ENCODE measurements at regions not wholly inside any gene's neighbourhood (a gene's known extent, or its start where the extent isn't known, plus 50 kb on each side); places are given as distances from the start of the nearest gene placed in this dataset.
"Not testable (repeated sequence)": the region's sequence is repeated elsewhere in the genome, so short reads cannot be mapped to it uniquely, and the experiment has no call there.

- no peak overlapping the region for H3K4me2 ChIP-seq (ENCODE audit: low read length)
- ChIA-PET RAD21 (ENCODE audit: low non-redundant PET in 1 of 2, low total read pairs in 2 of 2, uncharacterized antibody in 2 of 2, unreplicated experiment in 2 of 2) (no interaction called here), CTCF (no interaction called here), POLR2A (no interaction called here)
- H3K9me3 ChIP-seq (ENCODE audit: control insufficient read depth in 1 of 2, insufficient read depth in 1 of 2, low read depth in 1 of 2, low read length in 2 of 2) = no peaks in the 10 kb centered on the region; a peak in 1 of 4 replicates
- no peaks in the 10 kb centered on the region for H4K20me1 ChIP-seq (ENCODE audit: insufficient read depth)
- H3K27me3 ChIP-seq (ENCODE audit: insufficient read depth, low read length) = no peaks in the 10 kb centered on the region
- H3K79me2 ChIP-seq (ENCODE audit: insufficient read depth, low read length) = no peaks in the 10 kb centered on the region
- no peak overlapping the region for H2AFZ ChIP-seq (ENCODE audit: low read depth, low read length, poor library complexity, severe bottlenecking)
- H3K9me2 ChIP-seq (ENCODE audit: insufficient read depth) = no peaks in the 10 kb centered on the region
- no peak overlapping the region for H3K27ac ChIP-seq (ENCODE audit: low read depth, low read length)
- intact Hi-C loops (cut with micrococcal nuclease) = no loop called here
- no peaks in the 10 kb centered on the region for H3K4me1 ChIP-seq (ENCODE audit: control insufficient read depth in 1 of 2, insufficient read depth in 2 of 2, low read length in 2 of 2)
- DNase-seq (ENCODE audit: low read depth, low spot score) = no peak
- no peak overlapping the region for H3K9ac ChIP-seq (ENCODE audit: low read length)
- no peak overlapping the region for H3K4me3 ChIP-seq (replicated peaks in 1 of 2; ENCODE audit: low read depth in 1 of 2, low read length in 2 of 2)
- ATAC-seq = no peak
- TF ChIP-seq ZNF274 (IDR thresholded peaks at IDR 0.05; ENCODE audit: low read depth, low read length) (no peak), JUND (IDR thresholded peaks at IDR 0.05) (no peak), TCF7L2 (IDR thresholded peaks at IDR 0.05; ENCODE audit: borderline replicate concordance, extremely low read depth, insufficient read depth, insufficient read length) (no peak), EGR1 (IDR thresholded peaks at IDR 0.05; ENCODE audit: low read depth) (no peak), YY1 (IDR thresholded peaks at IDR 0.05; ENCODE audit: extremely low read depth, insufficient replicate concordance, low read depth, low read length) (no peak), EZH2 (IDR thresholded peaks at IDR 0.05) (no peak), SRF (IDR thresholded peaks at IDR 0.05; ENCODE audit: low read depth) (no peak), FOSL1 (IDR thresholded peaks at IDR 0.05; ENCODE audit: low read depth) (no peak), ATF3 (IDR thresholded peaks at IDR 0.05) (no peak)
- TF ChIP-seq, protein P1, sequence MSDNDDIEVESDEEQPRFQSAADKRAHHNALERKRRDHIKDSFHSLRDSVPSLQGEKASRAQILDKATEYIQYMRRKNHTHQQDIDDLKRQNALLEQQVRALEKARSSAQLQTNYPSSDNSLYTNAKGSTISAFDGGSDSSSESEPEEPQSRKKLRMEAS (IDR thresholded peaks at IDR 0.05) = no peak
- H3K36me3 ChIP-seq (ENCODE audit: control insufficient read depth in 1 of 2, insufficient read depth in 2 of 2, low read length in 2 of 2) = no peaks in the 10 kb centered on the region
- BruUV-seq (replicated peaks) = no TSS peak
These were observed 1054.9 kb downstream of the SLITRK5 start for GRCh38 chr13:88726075-88726474.

GRCh38 chr13:88727236-88727635, 1056.1 kb downstream of the SLITRK5 start:
- H3K9me2 ChIP-seq (ENCODE audit: insufficient read depth); H2AFZ ChIP-seq (ENCODE audit: low read depth, low read length, poor library complexity, severe bottlenecking); H3K79me2 ChIP-seq (ENCODE audit: insufficient read depth, low read length); H3K36me3 ChIP-seq (ENCODE audit: control insufficient read depth in 1 of 2, insufficient read depth in 2 of 2, low read length in 2 of 2); H3K9me3 ChIP-seq (ENCODE audit: control insufficient read depth in 1 of 2, insufficient read depth in 1 of 2, low read depth in 1 of 2, low read length in 2 of 2); H3K27me3 ChIP-seq (ENCODE audit: insufficient read depth, low read length); CTCF ChIA-PET; H3K4me2 ChIP-seq (ENCODE audit: low read length); H4K20me1 ChIP-seq (ENCODE audit: insufficient read depth); H3K27ac ChIP-seq (ENCODE audit: low read depth, low read length); intact Hi-C loops (cut with micrococcal nuclease); DNase-seq (ENCODE audit: low read depth, low spot score); ATAC-seq; H3K9ac ChIP-seq (ENCODE audit: low read length); BruUV-seq (replicated peaks); H3K4me1 ChIP-seq (ENCODE audit: control insufficient read depth in 1 of 2, insufficient read depth in 2 of 2, low read length in 2 of 2); POLR2A ChIA-PET; H3K4me3 ChIP-seq (replicated peaks in 1 of 2; ENCODE audit: low read depth in 1 of 2, low read length in 2 of 2); RAD21 ChIA-PET (ENCODE audit: low non-redundant PET in 1 of 2, low total read pairs in 2 of 2, uncharacterized antibody in 2 of 2, unreplicated experiment in 2 of 2): not testable (repeated sequence)

All from HCT116 (cell line).